GM12878 (cell line): ENCODE measurements at regions not wholly inside any gene's neighbourhood (a gene's known extent, or its start where the extent isn't known, plus 50 kb on each side); places are given as distances from the start of the nearest gene placed in this dataset.

Experiments
- SUPT20H ChIP-seq: IDR thresholded peaks from 2 replicates; pipeline ENCODE4 v1.6.1; 2011; ENCODE audit warnings: low read depth, mild to moderate bottlenecking, low read length, moderate library complexity, borderline replicate concordance; ENCODE audit not compliant: control insufficient read depth
- TF ChIP-seq, protein P1 (sequence below): fragments of 450-650 bp; IDR thresholded peaks from 2 replicates; pipeline ENCODE4 v1.6.1; 2018; ENCODE audit warnings: borderline replicate concordance, mild to moderate bottlenecking; ENCODE audit not compliant: partially characterized antibody
- TF ChIP-seq, protein P2 (sequence below), 3 experiments: IDR thresholded peaks in 2 of 3; conservative IDR thresholded peaks in 1 of 3; 2 replicates each; pipeline ENCODE4 v1.5.1; 2011; ENCODE audit warnings: low read depth in 3 of 3, low read length in 3 of 3, mild to moderate bottlenecking in 3 of 3, control low read depth in 2 of 3, moderate library complexity in 2 of 3, inconsistent platforms in 1 of 3, mixed read lengths in 1 of 3; ENCODE audit not compliant: control insufficient read depth in 2 of 3, insufficient read depth in 1 of 3; ENCODE audit errors: extremely low read depth in 1 of 3

DNA sequence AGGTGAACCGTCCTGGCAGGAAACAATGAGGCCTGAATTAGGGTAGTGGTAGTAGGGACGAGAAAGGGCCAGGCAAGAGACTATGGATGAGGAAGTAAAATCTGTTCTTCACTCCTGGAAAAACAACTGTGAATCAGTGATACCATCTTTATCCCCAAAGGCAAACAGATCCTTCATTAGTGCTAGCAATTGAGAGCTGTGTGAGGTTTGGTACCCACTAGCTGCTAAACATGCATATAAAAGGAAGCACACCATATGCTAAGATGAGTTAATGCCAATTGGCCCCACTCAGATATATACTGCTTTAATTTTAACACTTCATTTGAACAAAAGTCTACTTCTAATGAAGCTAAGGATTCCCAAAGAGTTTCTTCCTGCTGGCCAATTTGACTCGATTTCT is 244.8 kb upstream of the NR4A3 start:
- TF ChIP-seq SUPT20H, result no peak
- TF ChIP-seq, protein P1, sequence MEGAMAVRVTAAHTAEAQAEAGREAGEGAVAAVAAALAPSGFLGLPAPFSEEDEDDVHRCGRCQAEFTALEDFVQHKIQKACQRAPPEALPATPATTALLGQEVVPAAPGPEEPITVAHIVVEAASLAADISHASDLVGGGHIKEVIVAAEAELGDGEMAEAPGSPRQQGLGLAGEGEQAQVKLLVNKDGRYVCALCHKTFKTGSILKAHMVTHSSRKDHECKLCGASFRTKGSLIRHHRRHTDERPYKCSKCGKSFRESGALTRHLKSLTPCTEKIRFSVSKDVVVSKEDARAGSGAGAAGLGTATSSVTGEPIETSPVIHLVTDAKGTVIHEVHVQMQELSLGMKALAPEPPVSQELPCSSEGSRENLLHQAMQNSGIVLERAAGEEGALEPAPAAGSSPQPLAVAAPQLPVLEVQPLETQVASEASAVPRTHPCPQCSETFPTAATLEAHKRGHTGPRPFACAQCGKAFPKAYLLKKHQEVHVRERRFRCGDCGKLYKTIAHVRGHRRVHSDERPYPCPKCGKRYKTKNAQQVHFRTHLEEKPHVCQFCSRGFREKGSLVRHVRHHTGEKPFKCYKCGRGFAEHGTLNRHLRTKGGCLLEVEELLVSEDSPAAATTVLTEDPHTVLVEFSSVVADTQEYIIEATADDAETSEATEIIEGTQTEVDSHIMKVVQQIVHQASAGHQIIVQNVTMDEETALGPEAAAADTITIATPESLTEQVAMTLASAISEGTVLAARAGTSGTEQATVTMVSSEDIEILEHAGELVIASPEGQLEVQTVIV, result no peak
- TF ChIP-seq, protein P2, sequence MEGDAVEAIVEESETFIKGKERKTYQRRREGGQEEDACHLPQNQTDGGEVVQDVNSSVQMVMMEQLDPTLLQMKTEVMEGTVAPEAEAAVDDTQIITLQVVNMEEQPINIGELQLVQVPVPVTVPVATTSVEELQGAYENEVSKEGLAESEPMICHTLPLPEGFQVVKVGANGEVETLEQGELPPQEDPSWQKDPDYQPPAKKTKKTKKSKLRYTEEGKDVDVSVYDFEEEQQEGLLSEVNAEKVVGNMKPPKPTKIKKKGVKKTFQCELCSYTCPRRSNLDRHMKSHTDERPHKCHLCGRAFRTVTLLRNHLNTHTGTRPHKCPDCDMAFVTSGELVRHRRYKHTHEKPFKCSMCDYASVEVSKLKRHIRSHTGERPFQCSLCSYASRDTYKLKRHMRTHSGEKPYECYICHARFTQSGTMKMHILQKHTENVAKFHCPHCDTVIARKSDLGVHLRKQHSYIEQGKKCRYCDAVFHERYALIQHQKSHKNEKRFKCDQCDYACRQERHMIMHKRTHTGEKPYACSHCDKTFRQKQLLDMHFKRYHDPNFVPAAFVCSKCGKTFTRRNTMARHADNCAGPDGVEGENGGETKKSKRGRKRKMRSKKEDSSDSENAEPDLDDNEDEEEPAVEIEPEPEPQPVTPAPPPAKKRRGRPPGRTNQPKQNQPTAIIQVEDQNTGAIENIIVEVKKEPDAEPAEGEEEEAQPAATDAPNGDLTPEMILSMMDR (IDR thresholded peaks at IDR 0.05 in 2 of 3, conservative IDR thresholded peaks at IDR 0.05 in 1 of 3; ENCODE audit: control insufficient read depth in 2 of 3, extremely low read depth in 1 of 3, insufficient read depth in 1 of 3, low read depth in 3 of 3, low read length in 3 of 3), result no peak
